Fibroblast of pulmonary artery (primary cell): ENCODE measurements at regions not wholly inside any gene's neighbourhood (a gene's known extent, or its start where the extent isn't known, plus 50 kb on each side); places are given as distances from the start of the nearest gene placed in this dataset.
A peak's percentile ranks its signal among the peaks of the same experiment; 100 is the strongest.

Experiments used
- DNase-seq: peaks from one replicate; pipeline ENCODE4 v3.0.0-alpha.2; 2010; ENCODE audit warnings: low read depth
- H3K4me3 ChIP-seq: replicated peaks from 2 replicates; pipeline ENCODE4 v1.5.1; 2011; ENCODE audit warnings: low read depth, mild to moderate bottlenecking, control low read depth, low read length, moderate library complexity
- CTCF ChIP-seq: IDR thresholded peaks from 2 replicates; pipeline ENCODE4 v1.5.1; 2011; ENCODE audit warnings: mild to moderate bottlenecking, control low read depth, low read length, inconsistent platforms; ENCODE audit errors: missing control alignments

- no peak for TF ChIP-seq CTCF
- no peak for DNase-seq
- no peak overlapping the region for H3K4me3 ChIP-seq
Measured at GRCh38 chr2:145033438-145033837, 513.5 kb upstream of the ZEB2 start.

- no peak for DNase-seq
- TF ChIP-seq CTCF: no peak
- H3K4me3 ChIP-seq: no peak overlapping the region
Measured at GRCh38 chr2:145032791-145033190, 512.9 kb upstream of the ZEB2 start.

- no peak for TF ChIP-seq CTCF
- no peak for DNase-seq
- no peak overlapping the region for H3K4me3 ChIP-seq
Measured at GRCh38 chr2:145029873-145030272, 510.0 kb upstream of the ZEB2 start.

- H3K4me3 ChIP-seq: no peak overlapping the region
- TF ChIP-seq CTCF: no peak
- DNase-seq: no peak
Measured at GRCh38 chr2:145029081-145029480, 509.2 kb upstream of the ZEB2 start.

- no peak for TF ChIP-seq CTCF
- DNase-seq: no peak
- no peak overlapping the region for H3K4me3 ChIP-seq
Measured at GRCh38 chr2:145028101-145028920, 508.4 kb upstream of the ZEB2 start.

GRCh38 chr2:145026456-145027455 lies 506.8 kb upstream of the ZEB2 start:
- H3K4me3 ChIP-seq: no peak overlapping the region
- no peak for TF ChIP-seq CTCF
- DNase-seq: peak; percentile 42
